Stomach (tissue), 8 donors: ENCODE measurements at regions not wholly inside any gene's neighbourhood (a gene's known extent, or its start where the extent isn't known, plus 50 kb on each side); places are given as distances from the start of the nearest gene placed in this dataset.

Experiments
- DNase-seq, 2 donors: peaks; one replicate each; pipeline versions ENCODE4 v3.0.0 to v3.0.0-alpha.2; 2013 to 2019
- H3K27ac ChIP-seq, 5 donors: fragments of 200-600 bp in 4 of 5; sonication (generic) in 4 of 5; one replicate each; pipeline ENCODE4 v1.5.1; 2013 to 2019; ENCODE audit warnings: mild to moderate bottlenecking in 1 of 5, moderate library complexity in 1 of 5
- H3K27me3 ChIP-seq, 3 donors: fragments of 200-600 bp; sonication (generic); one replicate each; pipeline ENCODE4 v1.5.1; 2017 to 2019; ENCODE audit warnings: mixed run types in 1 of 3
- H3K36me3 ChIP-seq, 4 donors: fragments of 200-600 bp; sonication (generic); 1 replicate in 3 of 4; 2 replicates in 1 of 4; pipeline ENCODE4 v1.5.1; 2016 to 2019
- H3K4me1 ChIP-seq, 4 donors: fragments of 200-600 bp; sonication (generic); one replicate each; pipeline ENCODE4 v1.5.1; 2016 to 2019
- H3K4me3 ChIP-seq, 4 donors: fragments of 200-600 bp; sonication (generic) in 3 of 4; one replicate each; pipeline ENCODE4 v1.5.1; 2016 to 2019; ENCODE audit warnings: mild to moderate bottlenecking in 1 of 4
- H3K9me3 ChIP-seq, 4 donors: fragments of 200-600 bp; sonication (generic); one replicate each; pipeline ENCODE4 v1.5.1; 2016 to 2019
- CTCF ChIP-seq, 7 experiments: fragments of 450-650 bp in 4 of 7; fragments of 200-600 bp in 3 of 7; sonication (generic) in 3 of 7; IDR thresholded peaks; one replicate each; pipeline ENCODE4 v1.5.1; 2016 to 2019; ENCODE audit warnings: antibody characterized with exemption in 7 of 7, control low read depth in 2 of 7, mild to moderate bottlenecking in 1 of 7
- EP300 ChIP-seq: sonication (generic); formaldehyde crosslinking; IDR thresholded peaks from one replicate; pipeline ENCODE4 v1.6.1; 2017; ENCODE audit warnings: antibody characterized with exemption
- POLR2A ChIP-seq, 4 donors: fragments of 450-650 bp; IDR thresholded peaks; one replicate each; pipeline ENCODE4 v1.6.1; 2016; ENCODE audit warnings: antibody characterized with exemption in 4 of 4, control low read depth in 2 of 4, mild to moderate bottlenecking in 1 of 4, moderate library complexity in 1 of 4
- POLR2AphosphoS5 ChIP-seq, 3 donors: sonication (generic); formaldehyde crosslinking; IDR thresholded peaks; one replicate each; pipeline ENCODE4 v1.6.1; 2016; ENCODE audit warnings: antibody characterized with exemption in 3 of 3
- WGBS, 5 donors: extraction: QIAGEN DNeasy Blood & Tissue Kit in 3 of 5; methylation state at CpG; one replicate each; pipeline versions ENCODE4 v1.1.5 to v1.1.7; 2013 to 2018; 5-methylcytosine and 5-hydroxymethylcytosine counted together
- intact Hi-C: fragments of 100-400 bp; cut with DNase I; formaldehyde crosslinking; loops from one replicate; pipeline ENCODE4 v1.15.1; 2023; ENCODE audit warnings: low total_unique reads
- donor health status: healthy with polysubstance abuse.
- donor health status: Bipolar disorder and iron deficiency.
- donor health status: healthy.

DNA sequence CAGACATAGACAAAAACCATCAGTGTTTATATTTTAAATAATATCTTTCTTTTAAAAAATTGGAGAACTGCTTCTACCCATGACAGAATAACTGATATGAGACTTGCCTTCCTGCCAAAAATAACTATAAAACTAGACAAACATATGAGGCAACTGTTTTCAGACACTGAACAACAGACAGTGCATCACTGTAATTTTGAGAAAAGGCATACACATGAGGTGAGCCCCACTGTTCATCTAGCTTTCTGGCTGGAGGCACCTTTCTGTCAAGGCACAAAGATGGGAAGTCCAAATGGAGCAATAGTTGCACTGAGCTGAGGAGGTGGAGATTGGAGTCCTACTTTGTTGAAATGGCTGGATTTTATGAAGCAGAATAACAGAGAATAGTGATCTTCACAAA is 71.9 kb upstream of the ZNF507 start:
- DNase-seq, result no peak
- no peak overlapping the region for H3K27ac ChIP-seq
- H3K36me3 ChIP-seq, result no peaks in the 10 kb centered on the region
- TF ChIP-seq EP300 (no peak), POLR2A (IDR thresholded peaks at IDR 0.05) (no peak), POLR2AphosphoS5 (IDR thresholded peaks at IDR 0.05) (no peak), CTCF (IDR thresholded peaks at IDR 0.05) (no peak)
- H3K9me3 ChIP-seq, result peaks cover 0 to 13% (median 8%) of the 10 kb centered on the region in 4 donors
- peaks cover 0 to 18% (median 0%) of the 10 kb centered on the region in 3 donors for H3K27me3 ChIP-seq
- no peak overlapping the region for H3K4me3 ChIP-seq
- intact Hi-C loops, result no loop called here
- no peaks in the 10 kb centered on the region for H3K4me1 ChIP-seq

GRCh38 chr19:32287086-32287485 is 58.3 kb upstream of the ZNF507 start:
- Histone ChIP-seq H3K4me1 (peaks cover 0 to 9% (median 0%) of the 10 kb centered on the region in 4 donors), H3K9me3 (no peaks in the 10 kb centered on the region), H3K36me3 (no peaks in the 10 kb centered on the region), H3K27ac (no peak overlapping the region), H3K4me3 (no peak overlapping the region), H3K27me3 (peaks cover 0 to 48% (median 3%) of the 10 kb centered on the region in 3 donors)
- intact Hi-C loops, result no loop called here
- DNase-seq, result no peak
- no peak for TF ChIP-seq EP300
- TF ChIP-seq CTCF (IDR thresholded peaks at IDR 0.05), result no peak
- no peak for TF ChIP-seq POLR2AphosphoS5 (IDR thresholded peaks at IDR 0.05)
- TF ChIP-seq POLR2A (IDR thresholded peaks at IDR 0.05), result no peak
- WGBS, 5 donors, result 50 to 69% (median 61%) methylated on average over 4 of the region's 4 CpGs

DNA sequence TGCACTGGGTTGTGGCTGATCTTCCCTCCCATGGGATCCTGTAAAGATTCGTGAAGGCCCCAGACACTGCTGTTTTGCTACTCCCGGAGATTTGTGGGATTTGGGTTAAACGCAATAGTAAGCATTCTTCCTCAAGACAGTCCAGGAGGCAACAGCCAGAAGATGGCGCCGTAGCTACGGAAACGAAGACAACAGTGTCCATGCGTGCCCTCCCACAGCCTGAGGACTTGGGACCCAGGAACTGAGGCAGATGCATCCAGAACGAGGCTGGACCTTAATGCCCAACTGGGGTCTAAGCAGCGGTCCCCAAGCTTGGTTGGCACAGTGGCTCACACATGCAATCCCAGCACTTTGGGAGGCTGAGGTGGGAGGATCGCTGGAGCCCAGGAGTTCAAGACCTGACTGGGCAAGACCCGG is 57.6 kb upstream of the ZNF507 start:
- Histone ChIP-seq H3K36me3 (no peaks in the 10 kb centered on the region), H3K9me3 (no peaks in the 10 kb centered on the region), H3K4me1 (peaks cover 0 to 9% (median 0%) of the 10 kb centered on the region in 4 donors), H3K4me3 (no peak overlapping the region), H3K27me3 (peaks cover 0 to 41% (median 3%) of the 10 kb centered on the region in 3 donors), H3K27ac (no peak overlapping the region)
- peak; percentile 52 to 85 for DNase-seq
- intact Hi-C loops, result no loop called here
- no peak for TF ChIP-seq POLR2AphosphoS5 (IDR thresholded peaks at IDR 0.05)
- TF ChIP-seq CTCF (IDR thresholded peaks at IDR 0.05), result peak in 4 of 7 experiments; percentile 14 to 26 (median 21)
- WGBS, 5 donors, result 8 to 27% (median 25%) methylated on average over 10 to 12 of the region's 12 CpGs

- Histone ChIP-seq H3K27ac (no peak overlapping the region), H3K4me3 (no peak overlapping the region), H3K9me3 (no peaks in the 10 kb centered on the region), H3K4me1 (peaks cover 0 to 9% (median 0%) of the 10 kb centered on the region in 4 donors), H3K36me3 (no peaks in the 10 kb centered on the region), H3K27me3 (peaks cover 0 to 23% (median 0%) of the 10 kb centered on the region in 3 donors)
- DNase-seq, result no peak
- intact Hi-C loops, result loop anchor here (10.0 kb wide), 1 partner anchor 275 kb away; no protein-coding TSS in a partner anchor
- 74 to 86% (median 81%) methylated on average over 4 of the region's 4 CpGs for WGBS, 5 donors
- no peak for TF ChIP-seq POLR2A (IDR thresholded peaks at IDR 0.05)
- no peak for TF ChIP-seq EP300
- TF ChIP-seq POLR2AphosphoS5 (IDR thresholded peaks at IDR 0.05), result no peak
- no peak for TF ChIP-seq CTCF (IDR thresholded peaks at IDR 0.05)
These were observed 55.7 kb upstream of the ZNF507 start for GRCh38 chr19:32289566-32290210.
